Eye (tissue), 1 donor: ENCODE measurements at regions not wholly inside any gene's neighbourhood (a gene's known extent, or its start where the extent isn't known, plus 50 kb on each side); places are given as distances from the start of the nearest gene placed in this dataset.
A peak's percentile ranks its signal among the peaks of the same experiment; 100 is the strongest.

Experiments used
- DNase-seq: peaks from one replicate; pipeline ENCODE4 v3.0.0-alpha.2; 2015

GRCh38 chr2:63658176-63658968, 69.6 kb downstream of the MDH1 start:
- no peak for DNase-seq

- DNase-seq, result no peak
These were observed 71.3 kb downstream of the MDH1 start for GRCh38 chr2:63660060-63660459.

GRCh38 chr2:63661076-63661475, 72.3 kb downstream of the MDH1 start:
- DNase-seq, result no peak

GRCh38 chr2:63662028-63662804, 73.5 kb downstream of the MDH1 start:
- DNase-seq, result no peak

- no peak for DNase-seq
These were observed 74.5 kb downstream of the MDH1 start for GRCh38 chr2:63663013-63663864.

GRCh38 chr2:63665091-63665490, 76.3 kb downstream of the MDH1 start:
- DNase-seq, result no peak

GRCh38 chr2:63665846-63666475, 77.2 kb downstream of the MDH1 start:
- DNase-seq, result peak; percentile 57

GRCh38 chr2:63667132-63667700, 78.5 kb downstream of the MDH1 start:
- no peak for DNase-seq

- DNase-seq, result no peak
These were observed 79.2 kb downstream of the MDH1 start for GRCh38 chr2:63668000-63668399.

- no peak for DNase-seq
These were observed 79.7 kb downstream of the MDH1 start for GRCh38 chr2:63668466-63668865.

GRCh38 chr2:63669596-63669995, 80.8 kb downstream of the MDH1 start:
- no peak for DNase-seq

GRCh38 chr2:63673865-63674533, 85.2 kb downstream of the MDH1 start:
- no peak for DNase-seq

- peak; percentile 24 for DNase-seq
These were observed 86.3 kb downstream of the MDH1 start for GRCh38 chr2:63675026-63675425.

GRCh38 chr2:63676135-63676534, 87.4 kb downstream of the MDH1 start:
- DNase-seq, result no peak

- no peak for DNase-seq
These were observed 89.3 kb downstream of the MDH1 start for GRCh38 chr2:63678085-63678484.

GRCh38 chr2:63678551-63678950, 89.8 kb downstream of the MDH1 start:
- DNase-seq, result no peak

GRCh38 chr2:63679252-63679855, 90.6 kb downstream of the MDH1 start:
- DNase-seq, result peak; percentile 12

GRCh38 chr2:63680455-63680854, 91.7 kb downstream of the MDH1 start:
- DNase-seq, result no peak

- DNase-seq, result no peak
These were observed 93.1 kb downstream of the MDH1 start for GRCh38 chr2:63681896-63682295.

- peak; percentile 78 for DNase-seq
These were observed 103.3 kb downstream of the MDH1 start for GRCh38 chr2:63692002-63692606.

- no peak for DNase-seq
These were observed 106.8 kb downstream of the MDH1 start for GRCh38 chr2:63695583-63695982.
